ENCODE measurements at regions not wholly inside any gene's neighbourhood (a gene's known extent, or its start where the extent isn't known, plus 50 kb on each side); places are given as distances from the start of the nearest gene placed in this dataset.

- no peaks in the 10 kb centered on the region for H3K36me3 ChIP-seq (ENCODE audit: control insufficient read depth, insufficient read depth, low read length)
- H3K9me3 ChIP-seq (ENCODE audit: control insufficient read depth, insufficient read depth, low read length) = peaks cover 1% of the 10 kb centered on the region
- Mint-ChIP-seq H3K27ac (no peak overlapping the region), H3K27me3 (ENCODE audit: low read depth in 2 of 2) (no peaks in the 10 kb centered on the region), H3K4me3 (no peak overlapping the region), H3K9me3 (peaks cover 7 to 10% of the 10 kb centered on the region in 2 donors), H3K4me1 (no peaks in the 10 kb centered on the region), H3K36me3 (peaks cover 16% of the 10 kb centered on the region)
- no peak for DNase-seq
- WGBS (ENCODE audit: insufficient coverage) = no CpG with 5 or more reads among the region's 1 CpG
- ATAC-seq = no peak
- intact Hi-C loops (cut with micrococcal nuclease) = loop anchor here (2.0 kb wide), 1 partner anchor 38 kb away; no protein-coding TSS in a partner anchor
- TF ChIP-seq CTCF (IDR thresholded peaks at IDR 0.05) = no peak
- no peak overlapping the region for H3K27ac ChIP-seq (ENCODE audit: low read length)
- H3K4me1 ChIP-seq (ENCODE audit: control insufficient read depth, insufficient read depth, low read length) = no peaks in the 10 kb centered on the region
- H3K27me3 ChIP-seq (ENCODE audit: control insufficient read depth, insufficient read depth, low read length) = peaks cover 6% of the 10 kb centered on the region
- no peak overlapping the region for H3K4me3 ChIP-seq (ENCODE audit: low read length)
Measured at GRCh38 chr6:105681061-105681460, 278.2 kb upstream of the PREP start.

GRCh38 chr6:105680131-105680530, 277.2 kb upstream of the PREP start:
- no CpG with 5 or more reads among the region's 1 CpG for WGBS (ENCODE audit: insufficient coverage)
- Histone ChIP-seq H3K27me3 (ENCODE audit: control insufficient read depth, insufficient read depth, low read length) (peaks cover 6% of the 10 kb centered on the region), H3K4me1 (ENCODE audit: control insufficient read depth, insufficient read depth, low read length) (no peaks in the 10 kb centered on the region), H3K36me3 (ENCODE audit: control insufficient read depth, insufficient read depth, low read length) (no peaks in the 10 kb centered on the region), H3K9me3 (ENCODE audit: control insufficient read depth, insufficient read depth, low read length) (no peaks in the 10 kb centered on the region), H3K27ac (ENCODE audit: low read length) (no peak overlapping the region), H3K4me3 (ENCODE audit: low read length) (no peak overlapping the region)
- H3K27ac Mint-ChIP-seq = no peak overlapping the region
- no peak for ATAC-seq
- intact Hi-C loops (cut with micrococcal nuclease) = loop anchor here (2.0 kb wide), 1 partner anchor 37 kb away; no protein-coding TSS in a partner anchor
- H3K9me3 Mint-ChIP-seq = peaks cover 7 to 10% of the 10 kb centered on the region in 2 donors
- TF ChIP-seq CTCF (IDR thresholded peaks at IDR 0.05) = no peak
- no peak for DNase-seq
- H3K4me3 Mint-ChIP-seq = no peak overlapping the region
- no peaks in the 10 kb centered on the region for H3K4me1 Mint-ChIP-seq
- H3K36me3 Mint-ChIP-seq = peaks cover 16% of the 10 kb centered on the region
- no peaks in the 10 kb centered on the region for H3K27me3 Mint-ChIP-seq (ENCODE audit: low read depth in 2 of 2)

GRCh38 chr6:105678516-105678915, 275.6 kb upstream of the PREP start:
- ATAC-seq (no peak), DNase-seq (no peak)
- Mint-ChIP-seq H3K4me3 (no peak overlapping the region), H3K27me3 (ENCODE audit: low read depth in 2 of 2) (no peaks in the 10 kb centered on the region), H3K27ac (no peak overlapping the region), H3K4me1 (no peaks in the 10 kb centered on the region), H3K9me3 (peaks cover 7 to 10% of the 10 kb centered on the region in 2 donors), H3K36me3 (peaks cover 16% of the 10 kb centered on the region)
- no peaks in the 10 kb centered on the region for H3K9me3 ChIP-seq (ENCODE audit: control insufficient read depth, insufficient read depth, low read length)
- no peaks in the 10 kb centered on the region for H3K4me1 ChIP-seq (ENCODE audit: control insufficient read depth, insufficient read depth, low read length)
- H3K4me3 ChIP-seq (ENCODE audit: low read length) = no peak overlapping the region
- intact Hi-C loops (cut with micrococcal nuclease) = no loop called here
- no peaks in the 10 kb centered on the region for H3K36me3 ChIP-seq (ENCODE audit: control insufficient read depth, insufficient read depth, low read length)
- no peak overlapping the region for H3K27ac ChIP-seq (ENCODE audit: low read length)
- WGBS (ENCODE audit: insufficient coverage) = no CpG with 5 or more reads among the region's 1 CpG
- H3K27me3 ChIP-seq (ENCODE audit: control insufficient read depth, insufficient read depth, low read length) = peaks cover 3% of the 10 kb centered on the region
- no peak for TF ChIP-seq CTCF (IDR thresholded peaks at IDR 0.05)

Measured in natural killer cell (primary cell).